Right atrium auricular region (tissue), 2 donors: ENCODE measurements at regions not wholly inside any gene's neighbourhood (a gene's known extent, or its start where the extent isn't known, plus 50 kb on each side); places are given as distances from the start of the nearest gene placed in this dataset.

Experiments used
- DNase-seq: peaks from one replicate; pipeline ENCODE4 v3.0.0-alpha.2; 2019; ENCODE audit warnings: low spot score
- H3K27ac ChIP-seq, 2 donors: fragments of 200-600 bp; sonication (generic); 1 replicate in 1 of 2; 2 replicates in 1 of 2; pipeline ENCODE4 v1.5.1; 2016 to 2019
- H3K27me3 ChIP-seq, 2 donors: fragments of 200-600 bp; sonication (generic); one replicate each; pipeline versions ENCODE4 v1.5.1 to v1.6.0; 2017 to 2019
- H3K36me3 ChIP-seq: fragments of 200-600 bp; sonication (generic); one replicate; pipeline ENCODE4 v1.5.1; 2016
- H3K4me1 ChIP-seq, 2 donors: fragments of 200-600 bp; sonication (generic); one replicate each; pipeline versions ENCODE4 v1.5.1 to v1.6.0; 2017 to 2019
- H3K4me3 ChIP-seq, 2 donors: fragments of 200-600 bp; sonication (generic); 1 replicate in 1 of 2; 2 replicates in 1 of 2; pipeline ENCODE4 v1.5.1; 2017 to 2019; ENCODE audit warnings: mild to moderate bottlenecking in 1 of 2, moderate library complexity in 1 of 2
- H3K9me3 ChIP-seq, 2 donors: fragments of 200-600 bp; sonication (generic); one replicate each; pipeline ENCODE4 v1.5.1; 2019
- CTCF ChIP-seq, 2 donors: fragments of 200-600 bp; sonication (generic); IDR thresholded peaks; one replicate each; pipeline ENCODE4 v1.5.1; 2019; ENCODE audit warnings: antibody characterized with exemption in 2 of 2

- no peak for DNase-seq
- TF ChIP-seq CTCF (IDR thresholded peaks at IDR 0.05): no peak
- Histone ChIP-seq H3K4me1 (peaks cover 0 to 13% of the 10 kb centered on the region in 2 donors), H3K27me3 (no peaks in the 10 kb centered on the region), H3K4me3 (no peak overlapping the region), H3K27ac (no peak overlapping the region), H3K9me3 (no peaks in the 10 kb centered on the region), H3K36me3 (no peaks in the 10 kb centered on the region)
Observed at GRCh38 chr3:18236726-18237125, 188.4 kb downstream of the SATB1 start.

DNA sequence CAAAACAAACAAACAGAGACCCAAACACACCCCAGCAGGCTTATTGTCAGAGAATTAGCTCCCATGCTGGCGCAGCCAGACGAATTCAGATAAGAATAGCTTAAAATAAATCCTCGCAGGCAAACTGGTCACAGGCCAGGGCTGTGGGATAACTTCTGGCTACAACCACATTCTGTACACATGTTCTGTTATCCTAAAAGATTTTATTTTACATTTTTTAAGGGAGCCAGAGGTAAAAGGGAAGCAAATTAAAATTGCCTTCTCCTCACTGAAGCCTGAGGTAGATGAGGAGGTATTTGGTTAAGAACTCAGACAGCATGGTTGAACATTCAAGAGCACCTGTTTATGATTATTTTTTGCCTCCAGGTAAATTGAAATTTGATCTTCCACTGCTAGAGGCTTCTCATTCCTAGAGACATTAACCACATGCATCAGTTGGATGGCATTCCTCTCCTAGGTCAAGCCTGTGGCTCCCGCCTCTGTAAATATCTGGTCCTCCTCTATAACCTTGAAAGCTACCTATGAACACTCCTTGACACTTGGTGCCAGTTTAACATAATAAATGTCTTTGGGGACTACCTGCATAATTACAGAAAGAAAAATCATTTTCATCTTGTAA is 190.3 kb downstream of the SATB1 start:
- DNase-seq: no peak
- no peak overlapping the region for H3K27ac ChIP-seq
- TF ChIP-seq CTCF (IDR thresholded peaks at IDR 0.05): no peak
- peak overlapping the region in 1 of 2 donors; percentile 7 for H3K4me3 ChIP-seq
- no peaks in the 10 kb centered on the region for H3K9me3 ChIP-seq
- H3K27me3 ChIP-seq: no peaks in the 10 kb centered on the region
- H3K4me1 ChIP-seq: peaks cover 0 to 13% of the 10 kb centered on the region in 2 donors
- no peaks in the 10 kb centered on the region for H3K36me3 ChIP-seq

DNA sequence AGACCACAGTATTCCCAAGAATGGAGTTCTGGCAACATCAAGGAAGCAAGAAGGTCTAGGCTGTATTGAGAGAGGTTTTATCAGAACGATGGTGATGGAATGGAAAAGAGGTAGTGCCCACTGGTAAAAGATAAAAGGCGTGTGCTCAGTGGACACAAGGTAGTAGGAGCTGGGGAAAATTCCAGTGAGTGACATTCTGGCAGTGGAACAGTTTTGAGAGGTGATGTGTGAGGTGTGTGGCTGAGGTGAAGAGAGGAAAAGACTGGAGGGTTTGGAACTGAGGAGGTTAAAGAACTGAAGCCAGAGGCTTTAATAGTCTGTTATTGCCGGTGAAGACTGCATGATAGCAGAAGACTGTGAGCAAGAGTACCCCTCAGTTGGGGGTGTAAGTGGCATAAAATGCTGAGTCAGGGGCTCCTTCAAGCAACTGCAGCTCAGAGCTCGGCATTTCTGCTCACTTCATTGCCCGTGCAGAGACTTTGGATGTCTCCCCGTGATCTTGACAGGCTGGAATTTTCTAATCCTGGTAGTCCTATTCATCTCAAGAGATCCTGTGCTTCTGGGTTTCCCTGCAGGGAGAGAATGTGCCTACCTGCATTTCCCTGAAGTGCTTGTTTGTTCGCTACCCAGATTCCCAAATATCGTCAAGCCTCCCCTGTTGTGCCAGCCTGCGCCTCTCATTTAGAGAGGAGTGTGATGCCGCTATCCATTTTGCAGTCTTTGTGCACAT is 191.0 kb downstream of the SATB1 start:
- H3K27ac ChIP-seq: no peak overlapping the region
- H3K36me3 ChIP-seq: no peaks in the 10 kb centered on the region
- H3K4me3 ChIP-seq: peak overlapping the region in 1 of 2 donors; percentile 7
- no peaks in the 10 kb centered on the region for H3K27me3 ChIP-seq
- peaks cover 0 to 13% of the 10 kb centered on the region in 2 donors for H3K4me1 ChIP-seq
- no peak for DNase-seq
- no peaks in the 10 kb centered on the region for H3K9me3 ChIP-seq
- TF ChIP-seq CTCF (IDR thresholded peaks at IDR 0.05): no peak

GRCh38 chr3:18232317-18232716 is 192.8 kb downstream of the SATB1 start:
- H3K4me1 ChIP-seq: peaks cover 0 to 13% of the 10 kb centered on the region in 2 donors
- H3K27me3 ChIP-seq: no peaks in the 10 kb centered on the region
- H3K36me3 ChIP-seq: no peaks in the 10 kb centered on the region
- H3K27ac ChIP-seq: no peak overlapping the region
- TF ChIP-seq CTCF (IDR thresholded peaks at IDR 0.05): no peak
- no peak overlapping the region for H3K4me3 ChIP-seq
- DNase-seq: no peak
- H3K9me3 ChIP-seq: no peaks in the 10 kb centered on the region

DNA sequence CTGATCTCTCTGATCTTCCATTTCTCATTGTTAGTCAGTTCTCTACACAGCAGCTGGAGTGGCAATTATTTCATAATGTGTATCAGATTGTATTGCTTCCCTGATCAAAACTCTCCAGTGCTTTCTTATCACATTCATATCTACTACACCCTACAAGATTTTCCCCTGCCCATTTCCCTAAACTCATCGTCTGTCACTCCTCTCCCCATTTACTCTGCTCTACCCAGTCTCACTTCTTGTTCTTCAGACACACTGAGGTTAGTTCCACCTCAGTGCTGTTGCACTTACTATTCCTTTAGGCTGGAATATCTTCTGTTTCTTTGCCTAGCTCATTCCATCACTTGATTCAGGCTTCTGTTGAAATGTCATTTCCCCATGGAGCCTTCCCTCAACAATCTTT is 197.1 kb downstream of the SATB1 start:
- Histone ChIP-seq H3K27me3 (no peaks in the 10 kb centered on the region), H3K27ac (no peak overlapping the region), H3K4me3 (no peak overlapping the region), H3K9me3 (no peaks in the 10 kb centered on the region), H3K36me3 (no peaks in the 10 kb centered on the region), H3K4me1 (no peaks in the 10 kb centered on the region)
- TF ChIP-seq CTCF (IDR thresholded peaks at IDR 0.05): no peak
- no peak for DNase-seq
